ENCODE measurements at regions not wholly inside any gene's neighbourhood (a gene's known extent, or its start where the extent isn't known, plus 50 kb on each side); places are given as distances from the start of the nearest gene placed in this dataset.

GRCh38 chr9:3692606-3693005 is 166.8 kb upstream of the RFX3 start:
- Mint-ChIP-seq H3K36me3 (ENCODE audit: low read depth) (no peaks in the 10 kb centered on the region), H3K27me3 (peaks cover 5% of the 10 kb centered on the region), H3K4me3 (no peak overlapping the region), H3K27ac (no peak overlapping the region), H3K4me1 (ENCODE audit: low read depth) (no peaks in the 10 kb centered on the region), H3K9me3 (no peaks in the 10 kb centered on the region)
- CTCF ChIA-PET, result interaction anchor here (0.7 kb wide), 1 partner anchor 1120 kb away, joined by 3 read pairs; no protein-coding TSS in a partner anchor
- H3K27ac ChIP-seq (ENCODE audit: low read depth in 1 of 2, low read length in 2 of 2), result no peak overlapping the region
- peaks cover 0 to 3% of the 10 kb centered on the region in 2 experiments for H3K9me3 ChIP-seq (ENCODE audit: control insufficient read depth in 1 of 2, insufficient read depth in 1 of 2, low read length in 2 of 2)
- no peaks in the 10 kb centered on the region for H3K36me3 ChIP-seq (ENCODE audit: insufficient read depth, low read length)
- intact Hi-C loops (cut with DNase I, micrococcal nuclease), result no loop called here
- ATAC-seq (ENCODE audit: poor library complexity) (no peak), DNase-seq (no peak)
- H3K4me3 ChIP-seq (ENCODE audit: low read length), result no peak overlapping the region
- no peak for TF ChIP-seq CTCF (IDR thresholded peaks at IDR 0.05)
- no peaks in the 10 kb centered on the region for H3K27me3 ChIP-seq (ENCODE audit: control insufficient read depth in 1 of 2, insufficient read depth in 2 of 2, low read length in 2 of 2)
- no peaks in the 10 kb centered on the region for H3K4me1 ChIP-seq (ENCODE audit: insufficient read depth, low read length)
- POLR2A ChIA-PET, result no interaction called here

DNA sequence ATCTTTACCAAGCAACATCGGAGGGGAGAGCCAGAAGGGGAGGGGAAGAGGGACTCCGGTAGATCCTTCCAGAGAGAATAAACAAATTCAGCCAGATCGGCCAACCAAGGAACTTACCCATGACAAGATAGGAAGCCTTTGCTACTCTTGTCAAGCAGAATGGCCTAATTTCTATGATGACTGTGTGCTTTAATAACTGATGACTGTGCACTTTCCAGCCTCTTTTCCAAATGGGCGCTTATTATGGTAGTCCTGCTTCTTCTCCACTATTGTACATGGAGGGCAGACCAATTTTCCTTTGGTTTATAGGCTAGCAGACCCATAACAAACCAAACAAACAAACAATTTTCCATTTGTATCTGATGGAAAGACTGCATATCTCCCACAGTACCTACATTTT is 163.8 kb upstream of the RFX3 start:
- intact Hi-C loops (cut with DNase I, micrococcal nuclease), result no loop called here
- no peak for ATAC-seq (ENCODE audit: poor library complexity)
- no peaks in the 10 kb centered on the region for H3K27me3 Mint-ChIP-seq
- Histone ChIP-seq H3K27me3 (ENCODE audit: control insufficient read depth in 1 of 2, insufficient read depth in 2 of 2, low read length in 2 of 2) (no peaks in the 10 kb centered on the region), H3K36me3 (ENCODE audit: insufficient read depth, low read length) (no peaks in the 10 kb centered on the region), H3K27ac (ENCODE audit: low read depth in 1 of 2, low read length in 2 of 2) (no peak overlapping the region), H3K4me1 (ENCODE audit: insufficient read depth, low read length) (no peaks in the 10 kb centered on the region), H3K9me3 (ENCODE audit: control insufficient read depth in 1 of 2, insufficient read depth in 1 of 2, low read length in 2 of 2) (peaks cover 0 to 3% of the 10 kb centered on the region in 2 experiments), H3K4me3 (ENCODE audit: low read length) (no peak overlapping the region)
- no peaks in the 10 kb centered on the region for H3K36me3 Mint-ChIP-seq (ENCODE audit: low read depth)
- no peak for DNase-seq
- CTCF ChIA-PET, result no interaction called here
- H3K9me3 Mint-ChIP-seq, result no peaks in the 10 kb centered on the region
- no peak for TF ChIP-seq CTCF (IDR thresholded peaks at IDR 0.05)
- H3K4me3 Mint-ChIP-seq, result no peak overlapping the region
- no peak overlapping the region for H3K27ac Mint-ChIP-seq
- POLR2A ChIA-PET, result no interaction called here
- no peaks in the 10 kb centered on the region for H3K4me1 Mint-ChIP-seq (ENCODE audit: low read depth)

- ChIA-PET CTCF (no interaction called here), POLR2A (no interaction called here)
- no peaks in the 10 kb centered on the region for H3K4me1 Mint-ChIP-seq (ENCODE audit: low read depth)
- Histone ChIP-seq H3K36me3 (ENCODE audit: insufficient read depth, low read length) (no peaks in the 10 kb centered on the region), H3K27me3 (ENCODE audit: control insufficient read depth in 1 of 2, insufficient read depth in 2 of 2, low read length in 2 of 2) (no peaks in the 10 kb centered on the region), H3K9me3 (ENCODE audit: control insufficient read depth in 1 of 2, insufficient read depth in 1 of 2, low read length in 2 of 2) (no peaks in the 10 kb centered on the region), H3K27ac (ENCODE audit: low read depth in 1 of 2, low read length in 2 of 2) (no peak overlapping the region), H3K4me3 (ENCODE audit: low read length) (no peak overlapping the region), H3K4me1 (ENCODE audit: insufficient read depth, low read length) (no peaks in the 10 kb centered on the region)
- intact Hi-C loops (cut with DNase I, micrococcal nuclease), result no loop called here
- no peaks in the 10 kb centered on the region for H3K36me3 Mint-ChIP-seq (ENCODE audit: low read depth)
- no peak overlapping the region for H3K27ac Mint-ChIP-seq
- H3K9me3 Mint-ChIP-seq, result no peaks in the 10 kb centered on the region
- no peak for ATAC-seq (ENCODE audit: poor library complexity)
- no peak overlapping the region for H3K4me3 Mint-ChIP-seq
- no peak for TF ChIP-seq CTCF (IDR thresholded peaks at IDR 0.05)
- no peak for DNase-seq
- H3K27me3 Mint-ChIP-seq, result no peaks in the 10 kb centered on the region
Measured at GRCh38 chr9:3687145-3687544, 161.3 kb upstream of the RFX3 start.

Measured in CD4-positive, alpha-beta T cell (primary cell).